H1 (cell line): ENCODE measurements at regions not wholly inside any gene's neighbourhood (a gene's known extent, or its start where the extent isn't known, plus 50 kb on each side); places are given as distances from the start of the nearest gene placed in this dataset.

ENCODE experiments used
- CTCF ChIA-PET: fragments of 300-600 bp; sonication (Branson Sonifier 250); formaldehyde crosslinking; loops from one replicate; lab custom pipeline; 2021; ENCODE audit not compliant: partially characterized antibody; lab: Charles Lee
- POLR2A ChIA-PET: fragments of 300-600 bp; sonication (Branson Sonifier 250); formaldehyde crosslinking; loops from one replicate; lab custom pipeline; 2021; ENCODE audit warnings: inconsistent platforms; ENCODE audit not compliant: partially characterized antibody; lab: Charles Lee
- DNase-seq, 2 experiments: peaks; one replicate each; pipeline versions ENCODE4 v3.0.0 to v3.0.0-alpha.2; 2010 to 2022; ENCODE audit warnings: low spot score in 2 of 2, low read depth in 1 of 2, mixed read lengths in 1 of 2
- FAIRE-seq: peaks from 2 replicates; lab custom pipeline; 2011; peaks lifted over from hg19 to GRCh38; lab: Jason Lieb, UNC
- H2AFZ ChIP-seq: 2 replicates; pipeline ENCODE4 v1.8.1; 2012; ENCODE audit warnings: low read length, inconsistent platforms
- H2AK5ac ChIP-seq: 2 replicates; pipeline ENCODE4 v1.6.1; 2013; ENCODE audit warnings: low read depth, low read length
- H2BK120ac ChIP-seq: replicated peaks from 2 replicates; pipeline ENCODE3; 2013; ENCODE audit warnings: low read depth, low read length, inconsistent platforms
- H2BK12ac ChIP-seq: 2 replicates; pipeline ENCODE4 v1.6.1; 2013; ENCODE audit warnings: low read depth, low read length
- H2BK15ac ChIP-seq: 2 replicates; pipeline ENCODE4 v1.6.1; 2013; ENCODE audit warnings: low read length
- H2BK20ac ChIP-seq: 2 replicates; pipeline ENCODE4 v1.6.1; 2013; ENCODE audit warnings: low read length
- H2BK5ac ChIP-seq: 2 replicates; pipeline ENCODE4 v1.6.1; 2013; ENCODE audit warnings: low read depth, low read length
- H3K14ac ChIP-seq: 2 replicates; pipeline ENCODE4 v1.6.1; 2013; ENCODE audit warnings: inconsistent platforms; ENCODE audit not compliant: insufficient read length
- H3K18ac ChIP-seq: 2 replicates; pipeline ENCODE4 v1.6.1; 2013; ENCODE audit warnings: low read length; ENCODE audit errors: extremely low read depth
- H3K23ac ChIP-seq: 2 replicates; pipeline ENCODE4 v1.6.1; 2013; ENCODE audit warnings: inconsistent platforms; ENCODE audit not compliant: insufficient read length
- H3K23me2 ChIP-seq: 2 replicates; pipeline ENCODE4 v1.6.1; 2013; ENCODE audit warnings: low read depth, low read length
- H3K27ac ChIP-seq: 2 replicates; pipeline ENCODE4 v1.6.1; 2011; ENCODE audit warnings: low read depth, low read length, inconsistent platforms
- H3K27me3 ChIP-seq, 4 experiments: replicated peaks in 1 of 4; 1 replicate in 1 of 4; 2 replicates in 3 of 4; pipeline versions ENCODE4 v1.6.1 to v1.8.1; 2011 to 2013; ENCODE audit warnings: low read length in 3 of 4, mild to moderate bottlenecking in 3 of 4, inconsistent platforms in 2 of 4, mixed read lengths in 2 of 4, moderate library complexity in 1 of 4; ENCODE audit not compliant: control insufficient read depth in 3 of 4, insufficient read depth in 3 of 4; ENCODE audit errors: extremely low read depth in 1 of 4
- H3K36me3 ChIP-seq, 4 experiments: 2 replicates each; pipeline versions ENCODE4 v1.6.1 to v1.8.1; 2011 to 2013; ENCODE audit warnings: mild to moderate bottlenecking in 4 of 4, low read length in 3 of 4, moderate library complexity in 2 of 4, control low read depth in 1 of 4, inconsistent platforms in 1 of 4; ENCODE audit not compliant: insufficient read depth in 4 of 4, control insufficient read depth in 2 of 4
- H3K4ac ChIP-seq: replicated peaks from 2 replicates; pipeline ENCODE3; 2013; ENCODE audit warnings: low read length, low read depth, mixed read lengths, inconsistent platforms; ENCODE audit not compliant: insufficient read length
- H3K4me1 ChIP-seq, 4 experiments: replicated peaks in 1 of 4; 1 replicate in 1 of 4; 2 replicates in 3 of 4; pipeline versions ENCODE4 v1.6.1 to v1.8.1; 2011 to 2013; ENCODE audit warnings: low read length in 3 of 4, inconsistent platforms in 2 of 4, mixed read lengths in 1 of 4; ENCODE audit not compliant: insufficient read depth in 4 of 4, control insufficient read depth in 3 of 4
- H3K4me2 ChIP-seq, 2 experiments: 2 replicates each; pipeline versions ENCODE4 v1.6.1 to v1.8.1; 2011 to 2013; ENCODE audit warnings: low read depth in 2 of 2, low read length in 2 of 2, control low read depth in 1 of 2, inconsistent platforms in 1 of 2, mild to moderate bottlenecking in 1 of 2; ENCODE audit not compliant: insufficient read depth in 1 of 2
- H3K4me3 ChIP-seq, 4 experiments: fragments of 200-600, 300-600 bp in 1 of 4; sonication (generic), shearing (Covaris generic), sonication (Bioruptor Twin) in 1 of 4; 2 replicates each; pipeline versions ENCODE4 v1.5.1 to v1.8.1; 2011 to 2016; ENCODE audit warnings: low read length in 4 of 4, low read depth in 3 of 4, control low read depth in 2 of 4, inconsistent platforms in 2 of 4, mild to moderate bottlenecking in 2 of 4, mixed read lengths in 1 of 4, moderate library complexity in 1 of 4; ENCODE audit not compliant: insufficient read depth in 2 of 4; ENCODE audit errors: extremely low read depth in 1 of 4
- H3K56ac ChIP-seq: replicated peaks from 2 replicates; pipeline ENCODE3; 2013; ENCODE audit warnings: low read depth, mild to moderate bottlenecking, mixed read lengths, low read length, inconsistent platforms; ENCODE audit not compliant: insufficient read length
- H3K79me1 ChIP-seq: 2 replicates; pipeline ENCODE4 v1.6.1; 2013; ENCODE audit warnings: low read depth, low read length, control low read depth
- H3K79me2 ChIP-seq, 2 experiments: 2 replicates each; pipeline versions ENCODE4 v1.6.1 to v1.8.1; 2012 to 2013; ENCODE audit warnings: low read length in 2 of 2, mild to moderate bottlenecking in 2 of 2, inconsistent platforms in 1 of 2; ENCODE audit not compliant: insufficient read depth in 2 of 2, control insufficient read depth in 1 of 2
- H3K9ac ChIP-seq, 4 experiments: replicated peaks in 1 of 4; 1 replicate in 1 of 4; 2 replicates in 3 of 4; pipeline versions ENCODE4 v1.6.1 to v1.8.1; 2011 to 2013; ENCODE audit warnings: low read depth in 3 of 4, low read length in 3 of 4, control low read depth in 2 of 4, mild to moderate bottlenecking in 2 of 4, moderate library complexity in 2 of 4, inconsistent platforms in 1 of 4; ENCODE audit errors: extremely low read depth in 1 of 4
- H3K9me3 ChIP-seq, 2 experiments: 2 replicates each; pipeline versions ENCODE4 v1.6.1 to v1.8.1; 2012 to 2013; ENCODE audit warnings: mild to moderate bottlenecking in 2 of 2, moderate library complexity in 2 of 2, control low read depth in 1 of 2, inconsistent platforms in 1 of 2, low read depth in 1 of 2, low read length in 1 of 2, mixed read lengths in 1 of 2; ENCODE audit not compliant: insufficient read depth in 2 of 2
- H4K20me1 ChIP-seq, 2 experiments: replicated peaks in 1 of 2; 2 replicates each; pipeline versions ENCODE3 to v1.8.1; 2011 to 2013; ENCODE audit warnings: inconsistent platforms in 2 of 2, low read length in 2 of 2, mild to moderate bottlenecking in 1 of 2; ENCODE audit not compliant: insufficient read depth in 2 of 2, control insufficient read depth in 1 of 2
- H4K5ac ChIP-seq: 2 replicates; pipeline ENCODE4 v1.6.1; 2013; ENCODE audit warnings: low read length, low read depth, mixed read lengths, inconsistent platforms; ENCODE audit not compliant: insufficient read length
- H4K8ac ChIP-seq: 2 replicates; pipeline ENCODE4 v1.8.0; 2013; ENCODE audit warnings: mild to moderate bottlenecking, moderate library complexity, low read length, inconsistent platforms; ENCODE audit not compliant: insufficient read depth; ENCODE audit errors: extremely low read depth
- H4K91ac ChIP-seq: replicated peaks from 2 replicates; pipeline ENCODE3; 2013; ENCODE audit warnings: low read length, mixed read lengths, inconsistent platforms; ENCODE audit not compliant: insufficient read length
- BACH1 ChIP-seq: IDR thresholded peaks from 2 replicates; pipeline ENCODE4 v1.6.1; 2012; ENCODE audit warnings: low read length, improper control_type of control experiment
- BCL11A ChIP-seq, 2 experiments: IDR thresholded peaks; one replicate each; pipeline ENCODE4 v1.6.1; 2011; ENCODE audit warnings: low read depth in 2 of 2, low read length in 2 of 2, mild to moderate bottlenecking in 2 of 2
- BRCA1 ChIP-seq: IDR thresholded peaks from 2 replicates; pipeline ENCODE4 v1.6.1; 2012; ENCODE audit warnings: low read depth, low read length, improper control_type of control experiment
- CBX8 ChIP-seq: fragments of 300-800, 300-1000 bp; sonication (generic); IDR thresholded peaks from 2 replicates; pipeline ENCODE4 v1.7.1; 2016; ENCODE audit warnings: low read depth, low read length, borderline replicate concordance
- CREB1 ChIP-seq: IDR thresholded peaks from 2 replicates; pipeline ENCODE4 v1.6.1; 2012; ENCODE audit warnings: inconsistent platforms
- FOSL1 ChIP-seq: IDR thresholded peaks from 2 replicates; pipeline ENCODE4 v1.6.1; 2011; ENCODE audit warnings: mild to moderate bottlenecking, low read depth, low read length, moderate library complexity; ENCODE audit not compliant: insufficient read depth
- HDAC2 ChIP-seq, 2 experiments: fragments of 300-600 bp in 1 of 2; sonication (generic) in 1 of 2; IDR thresholded peaks; 2 replicates each; pipeline ENCODE4 v1.6.1; 2011 to 2012; ENCODE audit warnings: low read depth in 2 of 2, low read length in 2 of 2, mild to moderate bottlenecking in 2 of 2, moderate library complexity in 2 of 2, borderline replicate concordance in 1 of 2, inconsistent platforms in 1 of 2
- KDM1A ChIP-seq: fragments of 200-600, 300-600 bp; sonication (generic); IDR thresholded peaks from 2 replicates; pipeline ENCODE4 v1.7.1; 2016; ENCODE audit warnings: mild to moderate bottlenecking, low read length, borderline replicate concordance
- MAFK ChIP-seq: IDR thresholded peaks from 2 replicates; pipeline ENCODE4 v1.6.1; 2012; ENCODE audit warnings: low read depth, mild to moderate bottlenecking, improper control_type of control experiment, low read length
- POU5F1 ChIP-seq: IDR thresholded peaks from 2 replicates; pipeline ENCODE4 v1.6.1; 2011; ENCODE audit warnings: low read depth, mild to moderate bottlenecking, low read length, moderate library complexity
- SAP30 ChIP-seq: fragments of 300-600 bp; sonication (generic); IDR thresholded peaks from 2 replicates; pipeline ENCODE4 v1.7.1; 2012; ENCODE audit warnings: low read length, moderate library complexity, mild to moderate bottlenecking, inconsistent platforms; ENCODE audit not compliant: insufficient read depth, insufficient replicate concordance
- SP4 ChIP-seq: IDR thresholded peaks from 2 replicates; pipeline ENCODE4 v1.6.1; 2012; ENCODE audit warnings: low read length, inconsistent platforms
- TCF12 ChIP-seq: IDR thresholded peaks from 2 replicates; pipeline ENCODE4 v1.6.1; 2011; ENCODE audit warnings: low read depth, mild to moderate bottlenecking, low read length
- TEAD4 ChIP-seq: IDR thresholded peaks from 2 replicates; pipeline ENCODE4 v1.6.1; 2012; ENCODE audit warnings: low read depth, low read length, inconsistent platforms, mixed read lengths
- WGBS, 2 experiments: shearing (Covaris generic) in 1 of 2; methylation state at CpG; one replicate each; pipeline versions ENCODE4 v1.1.6 to v1.1.7; 2013 to 2015; ENCODE audit warnings: low lambda C conversion rate in 2 of 2, mixed read lengths in 2 of 2, inconsistent platforms in 1 of 2, low coverage in 1 of 2, missing lambda C conversion rate in 1 of 2; ENCODE audit not compliant: insufficient replicate concordance in 2 of 2, insufficient coverage in 1 of 2, insufficient read length in 1 of 2; ENCODE audit errors: extremely low coverage in 1 of 2, missing lambda C conversion rate in 1 of 2; 5-methylcytosine and 5-hydroxymethylcytosine counted together
- TF ChIP-seq, protein P1 (sequence below): IDR thresholded peaks from 2 replicates; pipeline ENCODE4 v1.6.1; 2011; ENCODE audit warnings: low read length, improper control_type of control experiment

DNA sequence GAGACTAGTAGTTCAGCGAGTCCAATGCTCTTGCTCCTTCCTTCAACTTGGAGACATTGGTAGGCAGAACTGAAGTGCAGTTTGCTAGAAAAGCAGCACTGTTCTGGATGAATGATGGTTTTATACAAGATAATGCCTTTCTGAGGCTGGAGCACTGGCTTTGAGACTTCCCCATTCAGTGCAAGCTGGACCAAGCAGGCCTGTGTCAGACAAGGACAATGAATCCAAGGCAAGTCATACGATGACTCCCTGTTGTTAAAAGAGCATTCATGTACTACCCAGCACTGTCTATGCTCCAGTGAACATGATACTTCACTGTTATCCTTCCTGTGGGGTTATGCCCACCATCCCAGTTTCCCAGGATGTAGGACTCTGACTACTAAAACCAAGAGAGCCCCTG, 242.3 kb upstream of the RAG2 start:
- H2AK5ac ChIP-seq = no peak overlapping the region
- no peak overlapping the region for H4K91ac ChIP-seq
- FAIRE-seq (no peak), DNase-seq (no peak)
- ChIA-PET CTCF (no interaction called here), POLR2A (no interaction called here)
- H2BK5ac ChIP-seq = no peak overlapping the region
- H3K4ac ChIP-seq = no peak overlapping the region
- no peaks in the 10 kb centered on the region for H3K36me3 ChIP-seq
- H3K56ac ChIP-seq = no peak overlapping the region
- no peak overlapping the region for H2BK20ac ChIP-seq
- no peak overlapping the region for H2AFZ ChIP-seq
- no peak overlapping the region for H2BK12ac ChIP-seq
- no peak overlapping the region for H4K8ac ChIP-seq
- no peaks in the 10 kb centered on the region for H3K27me3 ChIP-seq
- H3K4me2 ChIP-seq = no peak overlapping the region
- no peaks in the 10 kb centered on the region for H3K4me1 ChIP-seq
- no peaks in the 10 kb centered on the region for H3K23me2 ChIP-seq
- WGBS, 2 experiments = 93% methylated on average over 2 of the region's 2 CpGs; no CpG with 5 or more reads in 1 of the 2 experiments
- H4K20me1 ChIP-seq = no peaks in the 10 kb centered on the region
- no peak overlapping the region for H3K4me3 ChIP-seq
- no peaks in the 10 kb centered on the region for H3K9me3 ChIP-seq
- H3K18ac ChIP-seq = no peak overlapping the region
- H3K14ac ChIP-seq = no peak overlapping the region
- H3K9ac ChIP-seq = no peak overlapping the region
- no peaks in the 10 kb centered on the region for H3K79me1 ChIP-seq
- no peak overlapping the region for H3K23ac ChIP-seq
- no peak overlapping the region for H2BK15ac ChIP-seq
- H3K27ac ChIP-seq = no peak overlapping the region
- H2BK120ac ChIP-seq = no peak overlapping the region
- H4K5ac ChIP-seq = no peak overlapping the region
- no peaks in the 10 kb centered on the region for H3K79me2 ChIP-seq
- TF ChIP-seq BACH1 (no peak), TCF12 (no peak), SAP30 (no peak), SP4 (no peak), KDM1A (no peak), MAFK (no peak), POU5F1 (no peak), CBX8 (no peak), BCL11A (IDR thresholded peaks at IDR 0.05; ENCODE audit: low read depth in 2 of 2, low read length in 2 of 2) (no peak), CREB1 (no peak), BRCA1 (no peak), TEAD4 (no peak), FOSL1 (no peak), HDAC2 (IDR thresholded peaks at IDR 0.05; ENCODE audit: borderline replicate concordance in 1 of 2, low read depth in 2 of 2, low read length in 2 of 2) (no peak)
- TF ChIP-seq, protein P1, sequence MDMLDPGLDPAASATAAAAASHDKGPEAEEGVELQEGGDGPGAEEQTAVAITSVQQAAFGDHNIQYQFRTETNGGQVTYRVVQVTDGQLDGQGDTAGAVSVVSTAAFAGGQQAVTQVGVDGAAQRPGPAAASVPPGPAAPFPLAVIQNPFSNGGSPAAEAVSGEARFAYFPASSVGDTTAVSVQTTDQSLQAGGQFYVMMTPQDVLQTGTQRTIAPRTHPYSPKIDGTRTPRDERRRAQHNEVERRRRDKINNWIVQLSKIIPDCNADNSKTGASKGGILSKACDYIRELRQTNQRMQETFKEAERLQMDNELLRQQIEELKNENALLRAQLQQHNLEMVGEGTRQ = no peak
